IPS-11a (cell line): ENCODE measurements at regions not wholly inside any gene's neighbourhood (a gene's known extent, or its start where the extent isn't known, plus 50 kb on each side); places are given as distances from the start of the nearest gene placed in this dataset.

Experiments used
- H3K4me3 ChIP-seq: one replicate; pipeline ENCODE4 v1.5.1; 2013; ENCODE audit warnings: low read depth, low read length, control low read depth

DNA sequence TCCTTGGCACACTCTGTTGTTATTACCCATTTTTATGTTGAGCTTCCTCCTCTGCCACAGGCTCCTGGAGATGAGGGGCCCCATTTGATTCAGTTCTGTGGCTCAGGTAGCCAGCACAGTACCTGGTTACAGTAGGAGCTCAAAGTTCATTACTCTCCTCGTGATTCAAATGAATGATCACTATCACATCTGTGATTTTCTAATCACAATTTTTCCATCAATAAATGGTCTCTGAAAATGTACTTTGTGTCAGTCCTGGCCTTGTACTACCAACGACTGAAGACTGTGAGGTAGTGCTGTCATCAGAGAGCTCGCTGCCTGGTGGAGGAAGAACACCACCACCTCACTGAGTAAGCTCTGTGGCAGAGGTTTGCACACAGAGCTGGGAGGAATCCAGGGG lies 106.8 kb upstream of the JUN start:
- no peak overlapping the region for H3K4me3 ChIP-seq

DNA sequence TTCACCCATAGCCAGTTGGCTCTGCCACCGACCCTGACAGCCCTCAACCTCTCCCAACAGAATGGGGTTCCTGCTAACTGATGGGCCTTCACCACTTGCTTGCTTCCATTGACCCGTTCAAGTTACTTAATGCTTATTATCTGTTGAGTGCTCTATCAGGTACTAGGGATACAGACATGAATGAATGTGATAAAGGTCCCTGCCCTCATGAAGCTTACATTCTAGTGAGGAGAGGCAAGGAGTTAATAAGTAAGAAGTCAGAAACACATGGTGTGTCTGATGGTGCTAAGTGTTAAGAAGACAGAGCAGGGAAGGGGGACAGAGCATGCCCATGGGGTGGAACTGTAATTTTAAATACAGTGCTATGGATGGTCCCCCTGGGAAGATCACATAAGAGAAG lies 107.5 kb upstream of the JUN start:
- no peak overlapping the region for H3K4me3 ChIP-seq

DNA sequence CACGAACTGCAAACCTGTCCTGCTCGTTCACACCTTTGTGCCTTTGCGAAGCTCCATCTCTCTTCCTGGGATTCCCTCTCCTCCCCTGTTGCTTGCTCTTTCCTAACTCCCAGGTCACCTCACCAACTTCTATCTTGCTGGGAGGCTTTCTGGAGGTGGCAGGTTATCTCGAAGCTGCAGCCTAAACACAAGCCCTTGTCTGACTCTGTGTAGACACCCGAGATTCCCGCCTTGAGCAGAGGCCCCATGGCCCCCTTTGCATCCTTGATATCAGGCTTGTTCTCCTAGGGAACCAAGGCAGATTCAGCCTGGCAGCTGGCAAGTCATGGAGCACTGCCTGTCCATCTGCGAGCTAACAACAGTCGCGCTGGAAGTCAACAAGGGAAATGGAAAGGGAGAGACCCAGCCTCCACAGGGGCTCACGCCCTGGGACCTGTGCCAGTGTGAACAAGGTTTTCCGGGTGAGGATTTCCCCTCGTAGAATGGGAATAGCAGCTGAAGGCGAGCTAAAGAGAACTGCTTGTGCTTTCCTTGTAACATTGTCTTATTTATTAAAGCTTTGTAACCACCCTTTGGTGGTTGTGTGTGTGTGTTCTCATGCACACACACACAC lies 109.5 kb upstream of the JUN start:
- H3K4me3 ChIP-seq: no peak overlapping the region

DNA sequence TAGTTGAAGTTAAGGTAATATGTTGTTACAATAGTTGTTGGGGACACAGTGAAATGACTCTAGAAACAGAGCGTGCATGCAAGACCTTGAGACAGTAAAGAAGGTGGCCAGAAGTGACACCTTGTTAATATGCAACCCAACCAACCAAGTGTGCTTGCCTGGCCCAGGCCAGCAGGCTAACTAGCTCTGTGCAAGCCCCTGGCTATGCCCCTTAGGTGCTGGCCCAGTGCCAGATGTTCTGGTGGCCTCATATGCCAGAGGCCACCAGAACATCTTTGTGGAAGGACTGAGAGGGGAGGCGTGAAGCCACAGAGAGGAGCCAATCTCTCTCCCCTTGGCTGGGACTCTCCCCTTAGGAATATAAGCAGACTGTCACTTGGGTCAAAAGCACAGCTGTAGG lies 111.2 kb upstream of the JUN start:
- no peak overlapping the region for H3K4me3 ChIP-seq

DNA sequence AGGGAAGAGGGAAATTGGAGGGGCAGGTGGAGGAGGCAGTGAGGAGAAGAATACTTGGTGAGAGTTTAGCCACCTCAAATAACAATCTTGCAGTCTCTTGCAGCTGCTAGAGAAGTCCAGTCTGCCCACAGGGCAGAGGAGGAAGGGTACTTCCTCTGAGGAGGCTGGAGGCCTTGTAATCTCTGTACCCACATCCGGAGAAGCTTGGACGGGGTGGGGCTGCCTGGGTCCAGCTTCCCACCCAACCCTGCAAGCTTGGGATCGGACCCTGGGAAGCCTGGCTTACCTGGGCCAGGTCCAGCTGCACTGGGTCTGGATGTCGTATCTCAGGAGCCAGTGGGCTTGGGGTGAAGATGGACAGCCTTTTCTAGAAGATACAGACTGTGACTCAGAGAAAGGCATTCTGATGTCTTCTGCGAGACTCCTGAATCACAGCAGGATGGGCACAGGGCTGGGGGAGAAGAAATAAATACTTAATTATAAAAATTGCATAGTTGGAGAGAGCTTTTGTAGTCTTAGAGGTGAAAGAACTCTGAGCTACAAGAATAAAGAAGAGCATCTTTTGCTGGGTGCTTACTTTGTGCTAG lies 111.8 kb upstream of the JUN start:
- no peak overlapping the region for H3K4me3 ChIP-seq

DNA sequence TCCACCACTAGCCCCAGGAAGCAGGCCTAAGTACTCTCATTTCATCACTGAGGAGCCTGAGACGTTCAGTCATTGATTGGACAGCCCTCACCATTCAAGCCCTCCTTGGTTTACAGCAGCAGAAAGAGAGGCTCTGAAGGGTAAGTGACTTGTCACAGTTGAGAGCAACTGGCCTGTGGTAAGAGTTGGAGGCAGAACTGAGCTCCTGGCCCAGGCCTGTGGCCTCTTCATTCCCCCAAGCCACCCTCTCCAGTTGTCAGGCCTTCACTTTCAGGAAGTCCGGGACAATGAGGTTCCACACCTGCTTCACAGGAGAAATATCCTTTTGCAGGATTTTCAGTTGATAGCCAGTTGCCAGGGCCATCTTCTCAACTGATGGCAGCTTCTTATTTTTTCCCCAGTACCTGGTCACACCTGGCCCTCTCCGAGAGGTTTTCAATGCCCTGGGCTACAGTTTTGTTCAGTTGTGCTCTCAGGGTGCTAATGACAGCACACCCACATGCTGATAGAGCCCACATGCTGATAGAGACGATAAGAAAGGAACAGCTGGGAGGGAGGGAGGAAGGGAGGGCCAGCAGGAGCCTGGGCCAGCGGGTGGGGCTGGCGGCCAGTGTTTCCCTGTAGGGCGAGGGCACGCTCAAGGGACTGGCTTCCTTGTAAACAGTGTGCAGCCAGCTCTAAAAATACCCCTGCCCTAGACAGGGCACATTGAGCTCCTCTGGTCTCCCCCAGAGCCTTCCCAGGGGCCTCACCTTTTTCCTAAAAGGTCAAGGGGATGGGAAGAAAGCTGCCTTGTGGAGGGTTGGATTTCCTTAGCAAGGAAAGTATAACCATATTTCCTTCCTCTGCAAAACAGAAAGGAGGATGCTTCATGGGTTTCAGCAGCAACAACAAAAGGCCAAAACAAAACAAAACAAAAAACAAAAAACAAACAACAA lies 112.7 kb upstream of the JUN start:
- H3K4me3 ChIP-seq: no peak overlapping the region

DNA sequence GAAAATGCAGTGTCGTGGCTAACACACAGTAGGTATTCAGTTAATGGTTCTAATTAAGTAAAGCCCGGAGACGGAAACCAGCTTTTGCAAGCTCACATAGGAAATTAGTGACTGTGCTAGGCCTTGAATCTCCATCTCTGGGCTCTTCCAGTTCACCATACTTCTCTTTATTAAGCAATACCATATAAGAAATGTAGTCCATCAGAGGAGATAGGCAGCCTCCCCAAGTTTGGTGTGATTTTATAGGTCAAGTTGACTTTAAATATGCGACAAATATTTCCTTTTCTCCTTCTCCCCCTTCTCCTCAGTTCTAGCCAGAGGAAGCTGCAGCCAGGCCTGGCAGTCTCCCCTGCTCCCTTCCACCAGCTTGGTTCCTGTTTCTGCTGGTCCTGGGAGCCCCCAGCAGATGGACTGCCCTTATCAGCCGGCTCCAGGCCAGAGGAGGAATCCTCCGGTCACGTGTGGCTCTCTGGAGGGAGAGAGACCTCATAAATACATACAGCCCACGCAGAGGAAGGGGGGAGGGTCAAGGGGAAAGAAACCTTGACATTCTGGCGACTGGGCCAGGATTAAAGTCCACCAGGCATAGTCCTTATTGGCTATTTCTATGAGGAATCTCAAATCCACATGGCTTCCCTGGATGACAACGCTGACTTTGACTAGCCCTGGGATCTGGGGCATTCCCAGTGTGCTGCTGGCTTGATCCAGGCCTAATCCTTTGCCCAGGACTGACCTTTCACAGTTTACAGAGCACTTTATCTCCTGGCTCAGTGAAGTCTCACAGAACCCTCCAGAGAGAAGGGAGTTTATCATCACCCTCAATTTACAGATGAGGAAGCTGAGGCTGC lies 115.1 kb upstream of the JUN start:
- H3K4me3 ChIP-seq: no peak overlapping the region

DNA sequence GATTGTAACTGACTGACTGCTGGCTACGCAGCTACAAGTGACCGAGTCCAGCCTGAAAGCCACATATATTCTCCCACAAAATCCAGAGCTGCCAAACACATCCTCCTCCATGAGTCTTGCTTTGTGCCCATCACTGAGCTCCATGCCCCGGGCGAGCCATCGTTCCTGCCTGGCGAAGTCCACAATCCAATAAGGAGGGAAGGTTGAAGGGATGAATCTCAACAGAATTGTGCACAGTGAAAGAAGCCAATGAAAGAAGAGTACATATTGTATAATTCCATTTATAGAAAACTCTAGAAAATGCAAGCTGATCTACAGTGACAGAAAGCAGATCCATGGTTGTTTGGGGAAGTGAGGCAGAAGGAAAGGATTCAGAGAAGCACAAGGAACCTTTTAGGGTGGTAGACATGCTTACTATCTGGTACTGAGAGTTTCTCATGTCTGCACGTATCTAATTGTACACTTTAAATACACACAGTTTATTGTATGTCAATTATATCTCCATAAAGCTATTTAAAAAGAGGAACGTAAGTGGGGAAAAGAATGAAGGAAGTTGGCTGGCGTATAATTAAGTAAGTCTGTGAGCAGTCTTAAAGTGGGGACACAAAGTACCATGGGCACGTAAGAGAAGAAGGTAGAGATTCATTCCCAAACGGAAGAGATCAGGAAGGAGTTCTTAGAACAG lies 115.9 kb upstream of the JUN start:
- H3K4me3 ChIP-seq: no peak overlapping the region

DNA sequence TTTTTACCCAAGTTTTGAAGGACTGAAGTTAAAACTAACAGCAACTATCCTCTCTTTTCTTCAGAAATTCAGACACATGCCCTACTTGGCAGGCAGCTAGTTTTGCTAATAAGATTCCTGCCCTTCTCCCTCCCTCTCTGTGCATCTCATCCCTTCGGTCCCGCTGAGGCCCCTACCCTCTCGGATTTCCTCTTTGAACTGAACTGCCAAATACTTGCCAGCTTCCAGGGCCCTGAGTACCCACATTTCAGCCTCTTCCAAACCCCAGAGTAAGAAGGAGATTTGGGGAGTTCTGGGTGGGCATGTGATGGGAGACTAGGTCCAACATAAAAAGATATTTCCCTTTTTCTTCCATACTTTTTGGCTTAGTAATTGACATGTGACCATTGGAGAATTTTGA lies 116.5 kb upstream of the JUN start:
- no peak overlapping the region for H3K4me3 ChIP-seq

DNA sequence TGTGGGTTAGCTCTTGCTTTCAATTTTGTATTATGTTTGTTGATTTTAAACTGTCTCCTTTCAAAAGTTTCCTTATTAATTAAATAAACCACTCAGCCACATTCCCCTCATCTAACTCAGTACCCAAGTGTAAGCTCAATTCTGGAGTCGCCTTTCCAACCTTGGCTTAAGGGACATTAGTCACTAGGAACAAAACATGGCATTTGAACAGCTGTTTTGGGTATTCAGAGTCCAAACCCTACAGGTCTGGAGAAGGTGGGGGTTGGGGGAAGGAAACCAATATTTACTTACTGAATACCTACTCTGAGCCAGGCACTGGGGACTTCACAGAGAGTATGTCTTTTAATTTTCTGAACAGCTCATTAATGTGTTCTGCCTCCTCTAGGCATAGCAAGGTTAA lies 117.2 kb upstream of the JUN start:
- no peak overlapping the region for H3K4me3 ChIP-seq

DNA sequence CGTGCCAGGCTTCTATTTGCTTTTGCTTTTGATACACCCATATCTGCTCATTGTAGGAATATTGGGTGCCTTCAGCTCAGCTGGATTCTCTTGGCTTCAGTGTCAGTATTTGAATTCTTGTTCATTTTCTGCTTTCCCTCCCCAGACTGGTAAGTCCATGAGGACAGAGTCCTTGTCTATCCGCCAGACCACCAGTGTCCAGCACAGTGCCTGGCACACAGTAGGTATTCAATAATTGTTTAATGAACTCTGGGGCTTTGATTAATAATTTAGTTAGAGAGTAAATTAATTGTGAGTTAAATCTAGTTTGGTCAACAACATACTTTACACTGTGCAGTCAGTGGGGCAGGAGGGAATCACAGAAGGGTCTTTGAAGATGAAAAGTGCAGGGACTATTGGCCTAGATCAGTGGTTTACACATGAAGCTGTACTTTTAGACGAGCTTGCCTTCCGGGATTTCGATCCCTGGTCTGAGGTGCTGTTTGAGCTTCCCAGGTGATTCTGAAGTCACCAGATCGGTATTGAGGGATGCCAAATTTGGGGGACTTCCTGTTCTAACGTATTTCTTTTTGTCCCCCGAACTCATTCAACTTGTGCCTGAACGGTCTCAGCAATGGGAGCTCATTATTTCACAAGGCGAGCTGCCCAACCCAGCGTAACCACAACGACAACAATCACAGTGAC lies 119.1 kb upstream of the JUN start:
- H3K4me3 ChIP-seq: peak overlapping the region; percentile 51

DNA sequence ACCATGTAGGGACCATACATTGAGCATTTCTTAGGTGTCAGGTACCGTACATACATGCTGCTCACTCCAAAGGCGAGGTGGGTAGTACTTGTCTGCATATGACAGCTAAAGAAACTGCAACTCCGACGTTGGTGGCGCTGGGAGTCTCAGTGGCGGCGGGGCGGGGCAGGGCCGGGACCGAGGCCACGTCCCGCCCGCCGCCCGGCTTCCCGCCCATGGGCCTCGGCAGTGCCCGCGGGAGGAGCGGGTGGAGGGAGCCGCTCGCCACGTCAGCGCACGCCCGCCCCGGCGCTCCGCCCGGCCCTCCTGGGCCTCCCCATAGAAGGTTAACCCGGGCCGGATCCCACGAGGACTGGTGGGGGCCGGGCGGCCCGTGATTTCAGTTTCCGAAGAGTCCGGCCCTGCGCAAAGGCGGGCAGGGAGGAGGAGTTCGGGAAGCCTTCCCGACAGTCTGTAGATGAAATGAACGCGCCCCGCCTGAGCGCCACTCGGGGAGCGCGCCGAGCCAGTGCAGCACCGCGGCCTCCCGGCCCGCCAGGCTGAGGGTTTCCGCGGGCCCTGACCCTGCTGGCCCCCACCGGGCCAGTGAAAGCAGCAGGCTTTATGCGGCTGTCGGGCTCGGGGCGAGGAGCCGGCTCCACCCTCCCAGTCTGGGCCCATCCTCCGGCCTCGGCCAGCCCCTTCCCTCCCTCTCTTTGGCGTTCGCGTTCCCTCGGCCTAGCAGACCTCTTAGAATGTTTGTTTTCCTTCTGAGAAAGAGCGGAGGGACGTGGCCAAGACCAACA lies 119.9 kb upstream of the JUN start:
- peak overlapping the region; percentile 51 for H3K4me3 ChIP-seq

DNA sequence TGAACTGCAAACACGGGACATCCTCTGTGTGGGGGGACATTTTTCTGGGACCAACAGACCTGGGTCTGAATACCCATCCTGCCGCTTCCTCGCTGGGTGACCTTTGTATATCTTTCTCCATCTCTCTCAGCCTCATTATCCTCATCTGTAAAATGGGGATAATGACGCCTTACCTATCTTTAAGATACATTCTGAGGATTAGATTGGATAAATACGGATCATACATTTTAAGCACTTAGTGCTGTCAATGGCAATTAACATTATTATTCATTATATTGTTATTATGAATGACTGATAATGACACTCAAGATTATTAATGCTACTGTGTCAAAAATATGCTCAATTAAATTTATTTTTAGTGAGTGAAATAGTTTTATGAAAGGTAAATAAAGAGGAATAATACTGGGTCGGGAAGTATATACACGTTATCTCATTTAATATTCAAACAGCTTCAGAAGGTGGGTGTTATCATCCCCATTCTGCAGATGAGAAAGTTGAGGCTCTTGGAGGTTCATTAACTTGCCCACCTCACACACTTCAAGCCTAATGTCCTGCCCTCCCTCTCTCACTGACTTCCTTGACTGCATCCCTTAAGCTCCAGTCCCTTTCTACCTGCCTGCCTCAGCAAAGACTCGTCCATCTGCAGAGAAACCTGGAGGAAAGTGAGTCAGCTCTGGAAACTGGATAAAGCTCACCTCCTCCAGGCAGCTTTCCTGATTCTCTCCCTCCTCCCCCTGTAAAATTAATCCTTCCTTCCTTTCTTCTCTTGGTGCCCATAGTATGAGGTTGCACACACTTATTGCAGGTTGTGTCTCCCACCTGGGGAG lies 120.7 kb upstream of the JUN start:
- H3K4me3 ChIP-seq: peak overlapping the region; percentile 51

DNA sequence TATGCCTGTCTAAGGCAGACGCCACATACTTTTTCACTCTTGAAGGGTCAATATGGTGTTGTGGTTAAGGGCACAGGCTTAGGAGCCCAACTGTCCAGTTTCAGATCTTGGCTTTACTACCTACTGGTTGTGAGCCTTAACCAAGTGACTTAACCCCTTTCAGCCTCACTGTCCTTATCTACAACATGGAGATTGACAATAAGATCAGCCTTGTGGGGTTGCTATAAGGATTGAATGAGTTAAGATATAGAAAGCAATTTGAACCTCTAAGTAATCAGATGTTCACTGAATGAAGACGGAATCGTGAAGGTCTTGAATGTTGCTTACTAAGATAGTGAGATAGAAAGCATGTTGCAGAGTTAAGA lies 121.3 kb upstream of the JUN start:
- no peak overlapping the region for H3K4me3 ChIP-seq

DNA sequence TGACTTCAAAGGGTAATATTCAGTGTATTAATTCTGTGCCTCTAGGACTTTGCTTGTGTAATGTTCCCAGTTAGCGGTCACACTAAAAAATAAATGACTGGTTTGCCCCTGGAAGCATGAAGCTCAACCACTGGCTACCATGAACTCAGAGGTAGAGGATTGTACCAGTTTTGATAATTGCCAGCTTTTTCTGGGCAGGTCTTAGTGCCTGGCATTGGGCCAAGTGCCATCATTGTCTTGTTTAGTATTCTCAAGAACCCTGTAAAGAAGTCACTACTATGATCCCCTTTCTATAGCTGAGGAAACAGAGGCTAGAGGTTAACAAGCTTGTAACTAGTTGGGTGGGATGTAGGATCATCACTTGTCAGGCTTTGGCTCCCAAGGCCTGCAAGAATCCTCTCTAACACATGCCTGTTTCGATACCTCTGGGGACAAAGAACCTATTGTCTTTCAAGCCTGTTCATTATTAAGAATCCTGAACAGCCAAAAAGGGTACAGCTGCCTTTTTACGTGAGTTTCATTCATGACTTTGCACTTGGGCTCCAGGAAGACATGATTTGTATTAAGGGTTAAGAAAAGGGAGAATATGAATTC lies 121.9 kb upstream of the JUN start:
- H3K4me3 ChIP-seq: no peak overlapping the region

DNA sequence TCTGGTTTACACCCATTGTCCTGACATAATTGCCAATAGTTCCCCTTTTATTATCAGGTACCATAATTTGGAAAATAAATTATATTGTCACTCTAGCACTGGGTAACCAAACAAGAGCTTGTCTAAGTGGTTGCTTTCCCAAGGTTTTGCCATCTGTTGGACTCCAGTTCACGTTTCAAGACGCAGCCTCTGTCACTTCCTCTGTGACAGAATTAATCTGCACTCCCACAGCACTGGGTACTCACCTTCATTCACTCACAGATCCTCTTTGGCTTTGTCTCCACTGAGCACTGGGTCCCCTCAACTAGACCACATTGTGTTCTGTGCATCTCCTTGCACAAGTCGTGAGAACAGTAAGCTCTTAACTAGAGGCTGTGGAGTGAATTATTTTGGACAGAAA lies 123.6 kb upstream of the JUN start:
- H3K4me3 ChIP-seq: no peak overlapping the region

DNA sequence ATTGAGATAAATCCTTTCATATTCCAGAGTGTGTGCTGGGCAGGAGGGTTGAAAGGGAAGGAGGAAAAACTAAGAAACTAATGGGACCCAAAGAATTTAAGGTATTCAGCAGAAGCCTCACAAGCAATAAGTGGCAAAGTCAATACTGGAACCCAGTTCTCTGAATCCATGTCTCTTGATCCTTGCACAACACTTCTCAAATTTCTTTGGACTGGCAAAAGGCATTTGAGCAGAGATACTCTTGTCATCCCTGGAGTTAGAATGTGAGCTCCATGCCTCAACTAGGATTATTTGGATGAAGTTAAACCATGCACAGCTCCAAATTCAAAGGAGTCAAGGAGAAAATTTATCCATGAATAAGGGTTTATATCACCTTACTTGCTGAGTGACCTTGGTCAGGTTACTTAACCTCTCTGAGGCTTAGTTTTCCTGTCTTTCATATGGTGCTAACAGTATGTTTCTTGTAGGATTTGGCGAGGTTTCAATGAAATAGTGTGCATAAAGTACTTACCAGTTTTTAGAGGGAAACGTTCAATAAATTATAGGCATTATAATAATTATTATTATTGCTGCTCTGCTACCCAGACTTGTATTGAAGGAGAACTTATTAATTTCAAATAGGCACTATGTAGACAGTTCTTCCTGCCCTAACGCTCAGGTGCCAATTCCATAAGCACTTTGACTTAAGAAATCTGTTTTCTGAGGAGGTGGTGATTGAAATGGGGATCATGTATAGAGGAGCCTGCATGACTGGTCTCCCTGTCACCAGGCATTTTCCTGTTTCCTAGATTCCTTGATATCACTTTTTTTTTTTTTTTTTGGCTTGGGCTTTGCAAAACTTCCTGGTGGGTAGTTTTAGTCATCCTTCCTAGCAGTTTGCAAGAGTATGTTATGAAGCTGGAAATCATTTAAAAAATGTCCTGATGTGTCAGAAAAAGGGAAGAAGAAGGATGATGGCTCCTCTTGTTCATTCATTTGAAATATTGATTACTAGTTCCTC lies 125.0 kb upstream of the JUN start:
- no peak overlapping the region for H3K4me3 ChIP-seq
